ENCODE measurements at regions not wholly inside any gene's neighbourhood (a gene's known extent, or its start where the extent isn't known, plus 50 kb on each side); places are given as distances from the start of the nearest gene placed in this dataset.
"Not testable (repeated sequence)": the region's sequence is repeated elsewhere in the genome, so short reads cannot be mapped to it uniquely, and the experiment has no call there.

DNA sequence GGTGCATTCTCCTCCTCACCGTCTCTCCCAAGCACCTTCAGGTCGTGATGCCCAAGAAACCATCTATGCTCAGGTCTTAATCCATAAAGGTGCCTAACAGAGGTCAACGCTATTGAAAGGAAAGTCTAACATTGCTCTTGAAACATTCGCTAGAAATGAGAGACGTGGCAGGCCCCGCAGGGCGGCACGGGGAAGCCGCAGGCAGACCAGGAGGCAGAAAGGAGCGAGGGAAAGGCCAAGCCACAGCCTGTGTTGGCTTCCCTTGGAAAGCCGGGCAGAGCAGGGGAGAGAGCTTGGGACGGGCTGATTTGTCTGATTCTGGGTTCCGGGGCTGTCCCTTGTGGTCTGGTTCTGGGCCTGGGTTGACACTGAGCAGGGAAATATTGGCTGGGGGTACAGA, 192.8 kb upstream of the ZNG1E start:
- not testable (repeated sequence) for TF ChIP-seq CTCF (CRISPR knock-in tag; IDR thresholded peaks at IDR 0.05); FOXM1 (CRISPR knock-in tag; IDR thresholded peaks at IDR 0.05); ZNF660 (CRISPR knock-in tag; IDR thresholded peaks at IDR 0.05; ENCODE audit: borderline replicate concordance, low read depth); KDM6A (CRISPR knock-in tag; IDR thresholded peaks at IDR 0.05; ENCODE audit: low read depth); TIGD3 (CRISPR knock-in tag; IDR thresholded peaks at IDR 0.05; ENCODE audit: borderline replicate concordance); NR2F2 (IDR thresholded peaks at IDR 0.05; ENCODE audit: borderline replicate concordance, low read depth); STAG1 (CRISPR knock-in tag; IDR thresholded peaks at IDR 0.05); U2AF2 (IDR thresholded peaks at IDR 0.05; ENCODE audit: low read depth, low read length); ZKSCAN8 (CRISPR knock-in tag; IDR thresholded peaks at IDR 0.05; ENCODE audit: borderline replicate concordance); ZNF235 (CRISPR knock-in tag; IDR thresholded peaks at IDR 0.05; ENCODE audit: borderline replicate concordance); DPF2 (CRISPR knock-in tag; IDR thresholded peaks at IDR 0.05; ENCODE audit: borderline replicate concordance, low read depth); ZNF121 (CRISPR knock-in tag; IDR thresholded peaks at IDR 0.05)
- TF ChIP-seq, protein P1, sequence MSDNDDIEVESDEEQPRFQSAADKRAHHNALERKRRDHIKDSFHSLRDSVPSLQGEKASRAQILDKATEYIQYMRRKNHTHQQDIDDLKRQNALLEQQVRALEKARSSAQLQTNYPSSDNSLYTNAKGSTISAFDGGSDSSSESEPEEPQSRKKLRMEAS (IDR thresholded peaks at IDR 0.05), result not testable (repeated sequence)

Measured in HepG2 (cell line).